Fibroblast of pulmonary artery (primary cell): ENCODE measurements at regions not wholly inside any gene's neighbourhood (a gene's known extent, or its start where the extent isn't known, plus 50 kb on each side); places are given as distances from the start of the nearest gene placed in this dataset.

ENCODE experiments used
- DNase-seq: peaks from one replicate; pipeline ENCODE4 v3.0.0-alpha.2; 2010; ENCODE audit warnings: low read depth
- H3K4me3 ChIP-seq: replicated peaks from 2 replicates; pipeline ENCODE4 v1.5.1; 2011; ENCODE audit warnings: low read depth, mild to moderate bottlenecking, control low read depth, low read length, moderate library complexity
- TF ChIP-seq, protein P1 (sequence below): IDR thresholded peaks from 2 replicates; pipeline ENCODE4 v1.5.1; 2011; ENCODE audit warnings: mild to moderate bottlenecking, control low read depth, low read length, inconsistent platforms; ENCODE audit errors: missing control alignments

- DNase-seq: no peak
- TF ChIP-seq, protein P1, sequence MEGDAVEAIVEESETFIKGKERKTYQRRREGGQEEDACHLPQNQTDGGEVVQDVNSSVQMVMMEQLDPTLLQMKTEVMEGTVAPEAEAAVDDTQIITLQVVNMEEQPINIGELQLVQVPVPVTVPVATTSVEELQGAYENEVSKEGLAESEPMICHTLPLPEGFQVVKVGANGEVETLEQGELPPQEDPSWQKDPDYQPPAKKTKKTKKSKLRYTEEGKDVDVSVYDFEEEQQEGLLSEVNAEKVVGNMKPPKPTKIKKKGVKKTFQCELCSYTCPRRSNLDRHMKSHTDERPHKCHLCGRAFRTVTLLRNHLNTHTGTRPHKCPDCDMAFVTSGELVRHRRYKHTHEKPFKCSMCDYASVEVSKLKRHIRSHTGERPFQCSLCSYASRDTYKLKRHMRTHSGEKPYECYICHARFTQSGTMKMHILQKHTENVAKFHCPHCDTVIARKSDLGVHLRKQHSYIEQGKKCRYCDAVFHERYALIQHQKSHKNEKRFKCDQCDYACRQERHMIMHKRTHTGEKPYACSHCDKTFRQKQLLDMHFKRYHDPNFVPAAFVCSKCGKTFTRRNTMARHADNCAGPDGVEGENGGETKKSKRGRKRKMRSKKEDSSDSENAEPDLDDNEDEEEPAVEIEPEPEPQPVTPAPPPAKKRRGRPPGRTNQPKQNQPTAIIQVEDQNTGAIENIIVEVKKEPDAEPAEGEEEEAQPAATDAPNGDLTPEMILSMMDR: no peak
Observed at GRCh38 chr4:175540151-175540550, 271.9 kb downstream of the GPM6A start.

GRCh38 chr4:175540732-175541131 lies 271.3 kb downstream of the GPM6A start:
- TF ChIP-seq, protein P1: no peak
- DNase-seq: no peak
- H3K4me3 ChIP-seq: no peak overlapping the region

More at GRCh38 chr4:175540151-175540550, 271.9 kb downstream of the GPM6A start:
- no peak overlapping the region for H3K4me3 ChIP-seq

DNA sequence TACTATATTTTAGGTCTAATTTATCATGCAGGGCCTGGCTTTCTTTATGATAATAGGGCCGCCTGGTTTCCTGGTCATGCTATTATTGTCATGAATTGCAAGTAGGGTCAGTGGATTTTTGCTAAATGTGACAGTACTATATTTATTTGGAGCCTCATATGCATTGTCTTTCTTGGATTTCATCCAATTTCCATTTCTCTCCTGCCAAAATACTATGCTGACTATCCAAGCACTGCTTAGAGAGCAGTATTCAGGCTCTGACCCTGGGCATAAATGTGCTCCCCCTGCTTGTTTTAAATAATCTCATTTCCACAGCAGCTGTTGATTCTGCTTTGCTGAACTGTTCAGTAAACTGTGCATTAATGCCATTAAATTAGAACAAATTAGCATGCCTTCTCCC lies 269.3 kb downstream of the GPM6A start:
- TF ChIP-seq, protein P1: no peak
- H3K4me3 ChIP-seq: no peak overlapping the region
- peak; percentile 38 for DNase-seq

GRCh38 chr4:175559126-175559525 lies 252.9 kb downstream of the GPM6A start:
- TF ChIP-seq, protein P1: no peak
- no peak overlapping the region for H3K4me3 ChIP-seq

DNA sequence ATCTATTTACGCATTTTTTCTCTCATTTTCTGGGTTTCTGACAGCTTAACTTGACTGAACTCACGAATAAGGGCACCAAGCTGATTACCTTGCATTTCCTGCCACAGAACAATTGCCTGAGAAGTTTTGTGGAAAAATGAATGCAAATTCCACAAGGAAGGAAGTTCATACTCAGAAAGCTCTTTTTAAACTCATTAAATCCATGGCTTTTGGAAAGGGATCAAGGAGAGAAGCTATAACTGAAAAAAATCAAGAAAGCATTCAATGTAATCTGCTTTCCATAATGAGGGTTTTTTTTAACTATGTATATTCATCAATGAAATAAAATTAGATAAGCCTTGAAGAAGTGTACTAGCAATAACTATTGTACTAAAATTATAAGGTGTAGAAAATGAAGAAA lies 252.5 kb downstream of the GPM6A start:
- TF ChIP-seq, protein P1: no peak
- no peak overlapping the region for H3K4me3 ChIP-seq
- no peak for DNase-seq

More at GRCh38 chr4:175559126-175559525, 252.9 kb downstream of the GPM6A start:
- no peak for DNase-seq

GRCh38 chr4:175560604-175561003 lies 251.5 kb downstream of the GPM6A start:
- H3K4me3 ChIP-seq: no peak overlapping the region
- TF ChIP-seq, protein P1: peak; percentile 9
- DNase-seq: peak; percentile 35

DNA sequence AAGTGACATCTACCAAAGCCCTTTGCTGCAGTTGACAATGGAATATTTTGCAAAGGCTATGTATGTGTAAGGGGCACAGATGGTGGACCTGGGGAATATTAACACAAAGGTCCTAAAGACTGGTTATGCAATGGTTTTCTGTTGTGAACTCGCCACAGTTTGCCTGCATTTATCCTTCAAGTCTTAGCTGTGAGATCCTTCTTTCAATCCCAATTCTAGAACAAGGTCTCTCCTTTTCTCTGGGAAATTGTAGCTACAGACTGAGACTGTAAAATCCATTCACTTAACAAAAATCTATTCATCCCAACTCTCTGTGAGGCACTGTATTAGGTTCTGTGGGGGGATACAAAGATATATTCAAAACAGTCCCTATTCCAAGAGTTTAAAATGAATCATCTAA lies 250.4 kb downstream of the GPM6A start:
- TF ChIP-seq, protein P1: no peak
- DNase-seq: no peak

More for the DNA sequence above, 250.4 kb downstream of the GPM6A start:
- no peak overlapping the region for H3K4me3 ChIP-seq
